ENCODE measurements at regions not wholly inside any gene's neighbourhood (a gene's known extent, or its start where the extent isn't known, plus 50 kb on each side); places are given as distances from the start of the nearest gene placed in this dataset.

DNA sequence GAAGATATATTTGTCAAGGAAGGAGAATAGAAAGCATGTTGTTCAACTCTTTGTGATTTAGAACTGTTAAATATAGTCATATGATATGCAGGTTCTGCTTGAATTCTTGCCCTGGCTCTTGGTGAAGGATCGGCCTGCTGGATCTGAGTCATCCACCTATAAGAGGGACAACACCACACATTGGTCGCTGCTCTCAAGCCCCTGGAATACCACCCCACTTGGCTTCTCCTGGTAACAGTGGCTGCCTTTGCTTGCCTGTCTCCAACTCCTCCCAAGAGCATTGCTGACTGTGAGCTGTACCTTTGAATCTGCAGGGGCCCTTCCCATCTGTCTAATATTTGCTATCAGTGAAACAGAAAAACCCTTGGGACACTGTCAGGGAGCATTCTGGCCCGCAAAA, 78.9 kb upstream of the DGKG start:
- TF ChIP-seq, protein P1, sequence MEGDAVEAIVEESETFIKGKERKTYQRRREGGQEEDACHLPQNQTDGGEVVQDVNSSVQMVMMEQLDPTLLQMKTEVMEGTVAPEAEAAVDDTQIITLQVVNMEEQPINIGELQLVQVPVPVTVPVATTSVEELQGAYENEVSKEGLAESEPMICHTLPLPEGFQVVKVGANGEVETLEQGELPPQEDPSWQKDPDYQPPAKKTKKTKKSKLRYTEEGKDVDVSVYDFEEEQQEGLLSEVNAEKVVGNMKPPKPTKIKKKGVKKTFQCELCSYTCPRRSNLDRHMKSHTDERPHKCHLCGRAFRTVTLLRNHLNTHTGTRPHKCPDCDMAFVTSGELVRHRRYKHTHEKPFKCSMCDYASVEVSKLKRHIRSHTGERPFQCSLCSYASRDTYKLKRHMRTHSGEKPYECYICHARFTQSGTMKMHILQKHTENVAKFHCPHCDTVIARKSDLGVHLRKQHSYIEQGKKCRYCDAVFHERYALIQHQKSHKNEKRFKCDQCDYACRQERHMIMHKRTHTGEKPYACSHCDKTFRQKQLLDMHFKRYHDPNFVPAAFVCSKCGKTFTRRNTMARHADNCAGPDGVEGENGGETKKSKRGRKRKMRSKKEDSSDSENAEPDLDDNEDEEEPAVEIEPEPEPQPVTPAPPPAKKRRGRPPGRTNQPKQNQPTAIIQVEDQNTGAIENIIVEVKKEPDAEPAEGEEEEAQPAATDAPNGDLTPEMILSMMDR (IDR thresholded peaks at IDR 0.05) = no peak
- TF ChIP-seq POLR2A (IDR thresholded peaks at IDR 0.05) (no peak), POLR2AphosphoS5 (IDR thresholded peaks at IDR 0.05) (no peak), EP300 (IDR thresholded peaks at IDR 0.05) (no peak)

Data from gastroesophageal sphincter (tissue), 3 donors.